Epidermal melanocyte (primary cell): ENCODE measurements at regions not wholly inside any gene's neighbourhood (a gene's known extent, or its start where the extent isn't known, plus 50 kb on each side); places are given as distances from the start of the nearest gene placed in this dataset.

Experiments used
- DNase-seq: peaks from one replicate; pipeline ENCODE4 v3.0.0; 2011; ENCODE audit warnings: low spot score; ENCODE audit not compliant: insufficient read length

GRCh38 chr12:88650715-88651114, 70.4 kb upstream of the KITLG start:
- DNase-seq = no peak

- no peak for DNase-seq
These were observed 68.4 kb upstream of the KITLG start for GRCh38 chr12:88648625-88649024.

GRCh38 chr12:88646824-88647223, 66.6 kb upstream of the KITLG start:
- DNase-seq = no peak

- no peak for DNase-seq
These were observed 65.5 kb upstream of the KITLG start for GRCh38 chr12:88645816-88646215.

GRCh38 chr12:88644946-88645702, 64.9 kb upstream of the KITLG start:
- DNase-seq = no peak

- DNase-seq = no peak
These were observed 63.4 kb upstream of the KITLG start for GRCh38 chr12:88643685-88644084.

- DNase-seq = no peak
These were observed 62.6 kb upstream of the KITLG start for GRCh38 chr12:88642675-88643431.

- DNase-seq = no peak
These were observed 58.9 kb upstream of the KITLG start for GRCh38 chr12:88638966-88639760.

GRCh38 chr12:88638388-88638787, 58.1 kb upstream of the KITLG start:
- no peak for DNase-seq

GRCh38 chr12:88634008-88634407, 53.7 kb upstream of the KITLG start:
- DNase-seq = no peak

- DNase-seq = no peak
These were observed 53.0 kb upstream of the KITLG start for GRCh38 chr12:88633312-88633711.

- no peak for DNase-seq
These were observed 50.3 kb upstream of the KITLG start for GRCh38 chr12:88630561-88630960.
